Stimulated activated CD8-positive, alpha-beta memory T cell treated with anti-CD3 and anti-CD28 coated beads, Interleukin-12 subunit alpha, Interleukin-12 subunit beta, amount 100 ng/mL, for 4 hours (primary cell): ENCODE measurements at regions not wholly inside any gene's neighbourhood (a gene's known extent, or its start where the extent isn't known, plus 50 kb on each side); places are given as distances from the start of the nearest gene placed in this dataset.
A peak's percentile ranks its signal among the peaks of the same experiment; 100 is the strongest.

Experiments
- DNase-seq: peaks from one replicate; pipeline ENCODE4 v3.0.0-alpha.2; 2020; ENCODE audit warnings: low read depth

GRCh38 chr1:42096554-42096953, 56.7 kb upstream of the GUCA2B start:
- DNase-seq, result no peak

GRCh38 chr1:42089246-42089645, 64.0 kb upstream of the GUCA2B start:
- DNase-seq, result no peak

GRCh38 chr1:42086146-42086545, 67.1 kb upstream of the GUCA2B start:
- no peak for DNase-seq

GRCh38 chr1:42085596-42085995, 67.6 kb upstream of the GUCA2B start:
- DNase-seq, result no peak

GRCh38 chr1:42081475-42081874, 71.7 kb upstream of the GUCA2B start:
- DNase-seq, result no peak

- DNase-seq, result no peak
Measured at GRCh38 chr1:42075179-42075578, 78.0 kb upstream of the GUCA2B start.

- DNase-seq, result no peak
Measured at GRCh38 chr1:42070996-42071395, 82.2 kb upstream of the GUCA2B start.

- no peak for DNase-seq
Measured at GRCh38 chr1:42057800-42058199, 95.4 kb upstream of the GUCA2B start.

- no peak for DNase-seq
Measured at GRCh38 chr1:42056460-42056859, 96.8 kb upstream of the GUCA2B start.

GRCh38 chr1:42055061-42055460, 98.1 kb upstream of the GUCA2B start:
- no peak for DNase-seq

- no peak for DNase-seq
Measured at GRCh38 chr1:42052072-42052699, 101.0 kb upstream of the GUCA2B start.

GRCh38 chr1:42047508-42047880, 105.7 kb upstream of the GUCA2B start:
- no peak for DNase-seq

- no peak for DNase-seq
Measured at GRCh38 chr1:42046761-42047507, 106.3 kb upstream of the GUCA2B start.

GRCh38 chr1:42044346-42044745, 108.9 kb upstream of the GUCA2B start:
- no peak for DNase-seq

GRCh38 chr1:42043811-42044210, 109.4 kb upstream of the GUCA2B start:
- no peak for DNase-seq

GRCh38 chr1:42043182-42043581, 110.0 kb upstream of the GUCA2B start:
- no peak for DNase-seq

- DNase-seq, result no peak
Measured at GRCh38 chr1:42041031-42041430, 112.2 kb upstream of the GUCA2B start.

GRCh38 chr1:42040159-42040558, 113.1 kb upstream of the GUCA2B start:
- DNase-seq, result no peak

GRCh38 chr1:42038261-42038660, 114.9 kb upstream of the GUCA2B start:
- no peak for DNase-seq

GRCh38 chr1:42037586-42037985, 115.6 kb upstream of the GUCA2B start:
- DNase-seq, result no peak

- DNase-seq, result no peak
Measured at GRCh38 chr1:42037161-42037560, 116.0 kb upstream of the GUCA2B start.

- DNase-seq, result peak; percentile 98
Measured at GRCh38 chr1:42035830-42036604, 117.2 kb upstream of the GUCA2B start.

GRCh38 chr1:42035205-42035829, 116.6 kb upstream of the HIVEP3 start:
- DNase-seq, result no peak
